Right renal pelvis (tissue), 4 donors: ENCODE measurements at regions not wholly inside any gene's neighbourhood (a gene's known extent, or its start where the extent isn't known, plus 50 kb on each side); places are given as distances from the start of the nearest gene placed in this dataset.
"Not testable (repeated sequence)": the region's sequence is repeated elsewhere in the genome, so short reads cannot be mapped to it uniquely, and the experiment has no call there.

Source experiments
- DNase-seq, 4 donors: peaks; one replicate each; pipeline ENCODE4 v3.0.0-alpha.2; 2013; ENCODE audit warnings: low read depth in 4 of 4, low spot score in 3 of 4, missing footprints in 1 of 4

DNA sequence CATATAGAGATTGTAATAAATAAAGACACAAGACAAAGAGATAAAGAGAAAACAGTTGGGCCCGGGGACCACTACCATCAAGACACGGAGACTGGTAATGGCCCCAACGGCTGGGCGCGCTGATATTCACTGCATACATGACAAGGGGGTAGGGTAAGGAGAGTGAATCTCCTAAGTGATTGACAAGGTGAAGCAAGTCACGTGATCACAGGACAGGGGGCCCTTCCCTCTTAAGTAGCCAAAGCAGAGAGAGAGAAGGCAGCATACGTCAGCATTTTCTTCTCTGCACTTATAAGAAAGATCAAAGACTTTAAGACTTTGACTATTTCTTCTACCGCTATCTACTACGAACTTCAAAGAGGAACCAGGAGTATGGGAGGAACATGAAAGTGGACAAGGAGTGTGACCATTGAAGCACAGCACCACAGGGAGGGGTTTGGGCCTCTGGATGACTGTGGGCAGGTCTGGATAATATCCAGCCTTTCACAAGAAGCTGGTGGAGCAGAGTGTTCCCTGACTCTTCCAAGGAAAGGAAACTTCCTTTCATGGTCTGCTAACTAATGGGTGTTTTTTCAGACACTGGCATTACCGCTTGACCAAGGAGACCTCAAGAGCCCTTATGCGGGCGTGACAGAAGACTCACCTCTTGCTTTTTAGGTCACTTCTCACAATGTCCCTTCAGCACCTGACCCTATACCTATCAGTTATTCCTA is 75.6 kb downstream of the MRPL39 start:
- DNase-seq, result not testable (repeated sequence)

DNA sequence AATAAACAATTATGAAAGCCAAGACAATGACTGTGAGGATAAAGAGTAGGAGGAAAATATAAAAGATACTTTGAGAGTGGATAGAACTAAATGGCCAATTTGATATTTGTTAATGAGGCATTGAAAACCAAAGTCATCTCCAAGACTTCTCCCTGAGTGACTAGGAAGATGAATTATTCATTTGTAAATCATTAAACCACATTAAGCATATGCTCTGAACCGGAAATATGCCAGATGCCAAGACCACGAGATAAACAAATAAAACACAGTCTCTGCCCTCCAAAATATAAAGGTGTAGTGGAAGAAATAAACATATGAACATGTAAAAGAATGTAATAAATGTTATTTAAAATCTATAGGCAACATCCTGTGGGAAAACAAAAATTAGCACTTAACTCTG is 78.8 kb downstream of the MRPL39 start:
- no peak for DNase-seq

DNA sequence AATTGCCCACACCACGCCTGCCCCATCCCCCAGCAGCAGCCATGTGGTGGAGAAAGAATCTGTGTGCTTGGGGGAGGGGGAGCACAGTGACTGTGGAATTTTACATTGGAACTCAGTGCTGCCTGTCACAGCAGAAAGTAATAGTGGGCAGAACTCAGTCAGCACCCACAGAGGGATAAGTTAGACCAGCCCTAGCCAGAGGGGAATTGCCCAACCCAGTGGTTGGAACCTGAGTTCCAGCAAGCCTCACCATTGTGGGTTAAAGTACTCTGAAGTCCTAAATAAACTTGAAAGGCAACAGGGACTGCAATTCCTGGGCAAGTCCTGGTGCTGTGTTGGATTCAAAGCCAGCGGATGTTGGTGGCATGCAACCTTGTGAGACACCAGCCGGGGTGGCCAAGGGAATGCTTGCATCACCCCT is 88.8 kb downstream of the MRPL39 start:
- DNase-seq, result no peak

DNA sequence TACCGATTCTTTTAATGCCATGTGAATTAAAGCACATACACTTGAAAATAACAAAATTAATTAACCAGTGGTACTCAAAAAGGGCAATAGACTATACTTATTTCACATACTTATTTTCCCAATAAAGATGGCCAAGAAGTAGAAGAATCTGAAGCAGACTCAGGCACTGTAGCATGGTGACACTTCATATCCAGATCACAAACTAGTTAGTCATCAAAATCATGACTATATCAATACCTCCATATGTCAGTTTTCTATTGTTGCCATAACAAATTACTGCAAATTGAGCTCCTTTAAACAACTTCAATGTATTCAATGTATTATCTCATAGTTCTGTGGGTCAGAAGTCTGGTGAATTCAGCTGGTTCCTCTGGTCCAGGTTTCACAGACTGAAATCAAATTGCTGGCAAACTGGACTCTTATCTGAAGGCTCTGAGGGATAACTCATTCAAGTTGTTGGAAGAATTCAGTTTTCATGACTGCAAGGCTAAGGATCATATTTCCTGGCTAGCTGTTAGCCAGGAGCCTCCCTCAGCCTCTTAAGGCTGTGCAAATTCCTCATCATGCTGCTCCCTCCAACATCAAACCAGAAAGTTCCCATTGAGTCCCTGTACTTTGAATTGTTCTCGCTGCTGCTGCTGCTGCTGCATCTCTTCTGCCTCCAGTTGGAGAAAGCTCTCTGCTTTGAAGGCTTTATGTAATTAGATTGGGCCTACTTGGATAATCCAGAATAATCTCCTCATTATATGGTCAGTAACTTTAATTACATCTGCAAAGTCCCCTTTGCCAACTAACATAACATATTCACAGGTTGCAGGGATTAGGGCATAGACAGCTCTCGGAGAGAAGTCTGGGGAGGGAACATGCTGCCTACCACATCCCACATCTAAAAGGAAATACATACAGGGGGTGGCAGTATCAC is 91.5 kb downstream of the MRPL39 start:
- DNase-seq, result no peak

DNA sequence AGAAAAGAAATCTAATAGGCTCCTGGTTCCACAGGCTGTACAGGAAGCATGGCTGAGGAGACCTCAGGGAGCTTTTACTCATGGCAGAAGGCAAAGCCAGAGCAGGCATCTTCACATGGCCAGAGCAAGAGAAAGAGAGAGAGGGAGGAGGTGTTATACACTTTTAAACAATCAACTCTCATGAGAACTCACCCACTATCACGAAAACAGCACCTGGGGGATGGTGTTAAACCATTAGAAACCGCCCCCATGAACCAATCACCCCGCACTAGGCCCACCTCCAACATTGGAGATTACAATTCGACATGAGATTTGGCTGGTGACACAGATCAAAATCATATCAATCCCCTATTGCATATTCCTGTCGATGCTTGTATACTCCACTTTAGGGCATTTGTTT is 93.5 kb downstream of the MRPL39 start:
- no peak for DNase-seq

DNA sequence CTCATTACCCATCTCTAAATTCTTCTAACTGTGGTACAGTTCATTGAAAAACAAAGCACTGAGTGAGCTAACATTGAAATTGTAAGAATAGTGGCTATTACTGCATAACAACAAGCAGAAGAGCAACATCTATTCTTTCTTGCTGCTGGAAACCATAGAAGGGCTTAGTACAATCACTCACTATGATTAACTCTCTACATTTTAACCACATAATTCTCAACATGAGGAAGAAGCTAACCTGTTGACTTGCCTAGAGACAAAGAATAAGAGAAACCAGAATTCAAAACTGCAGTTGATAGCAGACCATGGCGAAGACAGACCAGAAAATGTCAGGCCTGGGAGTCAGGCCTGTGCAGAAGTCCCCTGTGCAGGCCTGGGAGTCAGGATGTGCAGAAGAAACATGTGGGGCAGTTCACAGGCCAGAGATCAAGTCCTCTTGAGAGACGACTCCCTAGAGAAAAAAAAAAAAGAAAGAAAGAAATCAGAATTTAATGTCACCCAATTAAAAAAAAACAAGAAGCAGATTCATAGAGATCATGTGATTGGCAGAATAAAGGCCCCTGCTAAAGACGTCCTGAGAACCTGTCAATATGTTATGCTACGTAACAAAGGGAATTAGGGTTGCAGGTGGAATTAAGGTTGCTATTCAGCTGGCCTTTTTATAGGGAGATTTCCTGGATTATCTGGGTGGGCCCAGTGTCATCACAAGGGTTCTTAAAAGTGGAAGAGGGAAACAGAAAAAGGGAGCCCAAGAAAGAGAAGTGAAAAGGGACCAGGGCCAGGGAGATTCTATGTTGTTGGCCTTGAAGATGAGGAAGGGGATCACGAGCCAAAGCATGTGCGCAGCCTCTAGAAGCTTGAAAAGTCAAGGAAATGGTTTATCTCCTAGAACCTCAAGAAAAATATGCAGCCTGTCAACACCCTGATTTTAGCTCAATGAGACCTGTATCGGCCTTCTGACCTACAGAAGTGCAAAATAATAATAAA is 94.9 kb downstream of the MRPL39 start:
- DNase-seq, result no peak

DNA sequence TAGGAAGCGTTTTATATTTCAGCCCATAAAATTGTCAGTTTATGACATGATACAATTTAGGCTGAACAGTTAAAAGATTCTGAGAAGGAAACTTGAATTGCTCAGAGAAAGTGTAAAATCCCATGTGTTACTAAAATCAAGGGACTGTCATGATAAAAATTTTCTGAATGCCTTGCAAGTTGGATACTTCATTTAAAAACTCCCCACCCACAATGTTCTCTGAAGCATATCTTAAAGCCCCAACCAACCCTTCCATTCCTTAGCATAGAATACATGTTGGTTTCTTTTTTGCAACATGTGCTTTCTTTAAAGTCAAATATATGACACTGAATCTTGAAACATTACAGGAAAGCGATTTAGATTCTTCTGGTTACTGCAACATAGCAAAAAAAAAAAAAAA is 97.4 kb downstream of the MRPL39 start:
- DNase-seq, result no peak

DNA sequence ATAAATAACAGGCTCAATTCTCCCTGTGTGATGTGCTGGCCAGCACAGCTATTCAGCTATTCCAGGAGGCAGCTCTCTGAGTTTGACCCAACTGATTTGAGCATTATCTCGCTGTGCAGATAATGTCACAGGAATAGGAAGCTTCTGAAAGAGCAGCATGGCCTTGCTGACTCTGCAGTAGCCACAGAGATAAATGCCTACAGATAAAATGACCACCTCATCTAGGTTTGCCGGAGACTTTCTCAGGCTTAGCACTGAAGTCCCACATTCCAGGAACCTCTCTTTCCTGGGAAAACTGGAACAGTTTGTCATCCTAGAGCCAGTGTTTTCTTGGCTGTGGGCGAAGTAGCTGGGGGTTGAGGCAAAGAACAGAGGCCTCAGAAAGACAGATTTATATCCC is 98.9 kb downstream of the MRPL39 start:
- no peak for DNase-seq

DNA sequence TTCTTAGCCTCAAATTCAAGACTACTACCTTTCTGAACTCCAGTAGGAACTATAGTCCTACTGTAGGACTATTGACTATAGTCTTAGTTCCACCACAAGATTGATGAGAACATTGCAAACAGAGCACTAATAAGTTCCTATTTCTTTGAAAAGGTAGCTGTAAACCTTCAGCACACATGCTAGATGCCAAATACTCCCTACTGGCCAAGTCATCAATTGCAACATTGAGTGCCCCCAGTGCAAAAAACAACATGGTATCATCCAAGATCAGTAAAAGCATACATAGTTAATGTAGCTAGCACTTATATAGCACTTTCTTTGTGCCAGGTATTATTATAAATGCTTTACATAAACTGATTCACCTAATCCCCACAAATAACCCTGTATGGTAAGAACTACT is 99.8 kb downstream of the MRPL39 start:
- no peak for DNase-seq

DNA sequence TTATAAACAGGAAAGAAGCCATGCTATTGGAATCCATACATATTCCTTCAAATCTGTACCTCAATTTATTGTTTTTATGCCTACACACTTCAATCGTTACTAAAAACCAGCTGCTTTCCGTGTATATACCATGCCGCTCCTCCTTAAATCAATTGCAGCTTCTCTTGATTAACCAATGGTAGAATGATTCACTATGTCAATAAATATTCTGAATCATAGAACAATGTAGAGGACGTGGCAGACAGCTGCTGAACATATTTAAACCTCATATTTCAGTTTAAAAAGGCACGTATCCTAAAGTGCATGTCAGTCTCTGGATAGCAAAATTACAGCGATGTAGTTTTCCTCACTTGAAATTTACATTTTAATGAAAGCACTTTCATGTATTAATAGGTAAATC is 100.4 kb downstream of the MRPL39 start:
- DNase-seq, result no peak

DNA sequence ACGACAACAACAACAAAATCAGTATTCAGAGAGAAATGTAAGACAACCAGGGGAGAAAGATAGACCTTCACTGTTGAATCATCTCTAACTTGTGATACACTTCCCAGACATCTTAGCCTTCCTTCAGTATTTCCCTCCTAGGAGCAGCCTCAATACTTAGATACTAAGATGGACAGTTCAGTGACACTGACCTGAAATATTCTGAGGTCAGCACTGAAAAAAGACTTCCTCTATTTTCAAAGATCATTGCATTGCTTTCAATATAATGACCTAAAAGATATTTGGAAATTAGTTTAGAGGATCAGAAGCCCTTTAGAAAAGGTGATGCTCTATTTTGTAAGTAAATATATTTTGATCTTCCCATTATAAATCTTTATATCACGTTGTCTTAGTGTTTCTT is 101.0 kb downstream of the MRPL39 start:
- no peak for DNase-seq

DNA sequence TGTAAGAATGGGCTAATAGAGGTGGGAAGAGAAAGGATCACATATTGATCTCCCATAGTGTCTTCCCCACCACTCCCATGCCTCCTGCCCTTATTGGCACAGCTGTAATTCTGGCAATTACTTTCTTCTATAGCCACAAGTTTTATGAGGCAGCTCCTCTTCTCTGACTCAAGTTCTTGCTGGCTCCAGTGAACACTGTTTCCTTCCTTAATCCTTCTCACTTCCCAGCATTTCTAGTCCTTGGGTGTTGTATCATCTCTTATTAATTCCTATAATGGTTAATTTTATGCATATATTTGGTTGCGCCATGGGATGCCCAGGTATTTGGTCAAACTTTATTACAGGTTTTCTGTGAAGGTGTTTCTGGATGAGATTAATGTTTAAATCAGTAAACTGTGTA is 103.3 kb downstream of the MRPL39 start:
- DNase-seq, result no peak

DNA sequence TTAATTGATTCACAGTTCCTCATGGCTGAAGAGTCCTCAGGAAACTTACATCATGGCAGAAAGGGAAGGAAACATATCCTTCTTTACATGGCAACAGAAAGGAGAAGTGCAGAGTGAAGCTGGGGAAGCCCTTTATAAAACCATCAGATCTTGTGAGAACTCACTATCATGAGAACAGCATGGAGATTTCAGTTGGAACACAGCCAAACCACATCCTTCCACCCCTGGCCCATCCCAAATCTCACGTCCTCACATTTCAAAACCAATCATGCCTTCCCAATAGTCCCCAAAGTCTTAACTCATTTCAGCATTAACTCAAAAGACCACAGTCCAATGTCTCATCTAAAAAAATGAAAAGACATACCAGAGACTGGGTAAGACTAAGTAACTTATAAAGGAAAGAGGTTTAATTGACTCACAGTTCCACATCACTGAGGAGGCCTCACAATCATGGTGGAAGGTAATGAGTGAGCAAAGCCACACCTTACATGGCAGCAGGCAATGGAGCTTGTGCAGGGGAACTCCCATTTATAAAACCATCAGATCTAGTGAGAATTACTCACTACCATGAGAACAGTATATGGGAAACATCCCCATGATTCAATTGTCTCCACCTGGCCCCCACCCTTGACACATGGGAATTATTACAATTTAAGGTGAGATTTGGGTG is 105.2 kb downstream of the MRPL39 start:
- DNase-seq, result no peak

DNA sequence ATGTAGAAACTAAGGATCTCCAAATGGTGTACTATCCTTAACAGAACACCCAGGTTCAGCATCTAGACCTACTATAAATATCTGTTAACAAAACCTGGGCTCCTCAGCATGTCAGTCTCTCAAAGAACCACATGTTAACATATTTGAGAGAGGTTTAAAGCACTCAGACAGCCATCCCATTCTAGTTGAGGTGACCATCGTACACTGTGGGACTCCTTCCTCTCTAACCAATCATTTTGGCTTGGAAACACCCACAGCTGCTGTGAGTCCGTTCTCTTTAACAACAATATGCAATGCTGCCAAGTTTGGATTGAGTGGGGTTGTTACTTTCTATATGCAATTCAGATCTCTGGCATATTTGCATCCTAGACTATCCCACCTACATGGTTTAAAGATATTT is 105.8 kb downstream of the MRPL39 start:
- no peak for DNase-seq

DNA sequence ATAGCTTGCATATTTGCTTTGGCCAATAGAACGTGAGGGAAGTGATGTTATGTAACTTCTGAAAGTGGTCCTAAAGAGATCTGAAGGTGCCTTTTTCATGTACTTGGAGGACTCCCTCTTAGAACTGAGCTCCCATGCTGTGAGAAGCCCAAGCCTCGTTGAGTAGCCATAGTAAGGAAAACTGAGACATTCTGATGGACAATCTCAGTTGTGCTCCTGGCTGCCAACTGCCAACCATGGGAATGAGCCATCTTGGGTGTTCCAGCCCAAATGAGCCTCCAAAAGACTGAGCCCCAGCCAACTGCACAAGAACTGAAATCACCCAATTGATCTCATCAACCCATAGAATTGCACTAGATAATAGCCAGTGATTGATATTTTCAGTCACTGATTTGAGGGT is 106.7 kb downstream of the MRPL39 start:
- DNase-seq, result no peak

DNA sequence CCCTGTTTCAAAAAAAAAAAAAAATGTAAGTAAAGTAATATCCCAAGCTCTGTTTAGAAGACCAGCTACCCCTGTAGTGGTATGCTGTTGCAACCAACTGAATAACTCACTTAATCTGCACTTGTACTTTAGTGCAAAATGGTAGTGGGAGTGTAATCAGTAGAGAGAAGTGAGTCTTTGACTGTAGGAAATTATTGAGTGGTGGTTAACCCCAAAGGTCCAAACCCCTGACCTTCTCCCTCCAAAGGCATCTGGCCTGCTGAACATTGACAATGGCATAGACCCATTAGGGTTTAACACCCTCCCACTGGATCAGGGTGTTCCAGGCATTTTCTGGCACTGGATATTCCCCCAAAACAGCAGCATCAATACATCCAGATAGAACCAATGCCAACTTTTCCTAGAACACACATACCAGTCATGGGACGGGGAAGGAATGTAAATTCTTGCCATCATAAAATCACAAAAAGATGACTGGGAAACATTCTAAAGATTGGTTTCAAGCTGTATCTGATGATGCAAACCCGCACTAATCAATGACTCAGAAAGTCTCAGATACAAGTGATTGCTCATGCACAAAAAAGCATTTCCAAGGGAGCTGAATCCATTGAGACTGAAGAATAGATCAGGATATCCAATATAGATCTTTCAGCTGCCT is 110.3 kb downstream of the MRPL39 start:
- no peak for DNase-seq

DNA sequence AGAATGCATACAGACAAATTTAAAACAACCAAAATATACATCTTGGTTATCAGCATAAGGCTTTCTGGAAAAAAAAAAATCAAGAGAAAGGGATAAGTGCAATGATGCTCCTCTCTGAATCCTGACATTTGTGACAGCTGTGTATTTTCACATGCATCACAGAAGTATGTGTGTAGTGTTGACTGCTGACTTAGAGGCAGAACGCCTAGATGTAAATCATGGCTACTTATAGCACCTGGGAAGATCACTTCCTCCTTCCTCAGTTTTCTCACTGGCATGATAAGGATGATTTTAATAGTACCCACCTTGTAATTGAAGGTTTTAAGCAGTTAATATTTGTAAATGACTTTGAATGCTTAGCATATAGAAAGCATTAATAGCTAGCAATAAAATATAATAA is 112.5 kb downstream of the MRPL39 start:
- DNase-seq, result no peak

DNA sequence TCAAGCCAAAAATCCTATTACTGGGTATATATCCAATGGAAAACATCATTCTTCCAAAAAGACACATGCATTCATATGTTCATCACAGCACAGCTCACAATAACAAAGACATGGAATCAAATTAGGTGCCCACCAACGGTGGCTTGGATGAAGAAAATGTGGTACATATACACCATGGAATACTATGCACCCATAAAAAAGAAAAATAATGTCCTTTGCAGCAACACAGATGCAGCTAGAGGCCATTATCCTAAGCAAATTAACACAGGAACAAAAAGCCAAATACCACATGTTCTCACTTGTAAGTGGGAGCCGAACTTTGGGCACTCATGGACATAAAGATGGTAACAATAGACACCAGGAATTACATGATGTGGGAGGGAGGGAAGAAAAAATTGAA is 113.6 kb downstream of the MRPL39 start:
- no peak for DNase-seq

DNA sequence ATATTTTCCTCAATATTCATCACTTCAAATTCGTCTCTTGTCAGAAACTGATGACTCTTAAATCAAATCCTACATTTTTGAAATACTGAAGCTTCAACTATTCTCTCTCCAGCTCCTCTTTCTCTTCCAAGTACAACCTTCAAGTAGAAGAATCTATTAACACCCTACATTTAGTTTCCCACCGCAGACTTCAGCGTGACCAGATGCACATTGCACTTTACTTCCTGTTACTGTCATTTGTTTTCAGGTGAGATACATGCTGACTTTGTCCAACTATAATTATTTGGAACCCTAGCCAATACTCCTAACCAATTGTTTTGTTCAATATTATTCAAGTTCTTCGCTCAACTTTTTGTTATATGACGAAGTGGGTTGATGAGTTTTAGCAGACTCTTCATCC is 116.0 kb downstream of the MRPL39 start:
- DNase-seq, result no peak

DNA sequence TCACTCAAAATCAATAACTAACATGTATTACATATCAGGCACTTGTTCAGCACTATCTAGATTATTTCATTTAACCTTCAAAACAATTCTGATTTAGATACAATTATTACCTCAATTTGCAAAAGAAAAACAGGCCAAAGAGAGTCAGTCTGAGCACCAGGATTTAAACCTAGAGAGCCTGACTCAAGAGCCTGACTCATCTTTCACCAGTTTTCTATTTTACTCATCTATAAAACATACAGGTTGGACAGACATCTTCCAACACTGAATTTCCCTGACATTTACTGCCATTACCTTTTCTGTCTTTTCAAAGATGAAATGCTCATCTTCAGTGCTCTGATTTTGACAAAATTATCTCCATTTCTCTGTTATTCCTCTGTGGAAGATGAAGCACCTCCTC is 116.5 kb downstream of the MRPL39 start:
- no peak for DNase-seq
